GM06990 (cell line): ENCODE measurements at regions not wholly inside any gene's neighbourhood (a gene's known extent, or its start where the extent isn't known, plus 50 kb on each side); places are given as distances from the start of the nearest gene placed in this dataset.

ENCODE experiments used
- DNase-seq: peaks from one replicate; pipeline ENCODE4 v3.0.0-alpha.2; 2011; ENCODE audit not compliant: insufficient read length; ENCODE audit errors: extremely low read depth
- H3K27me3 ChIP-seq: replicated peaks from 2 replicates; pipeline ENCODE4 v1.6.0; 2011; ENCODE audit warnings: low read length; ENCODE audit not compliant: control insufficient read depth, insufficient read depth
- H3K36me3 ChIP-seq: 2 replicates; pipeline ENCODE4 v1.5.1; 2011; ENCODE audit warnings: low read length; ENCODE audit not compliant: control insufficient read depth, insufficient read depth
- H3K4me3 ChIP-seq: replicated peaks from 2 replicates; pipeline ENCODE4 v1.5.1; 2011; ENCODE audit warnings: low read depth, mild to moderate bottlenecking, control low read depth, low read length
- TF ChIP-seq, protein P1 (sequence below): IDR thresholded peaks from 2 replicates; pipeline ENCODE4 v1.5.1; 2011; ENCODE audit warnings: low read length, control low read depth, mild to moderate bottlenecking, inconsistent platforms; ENCODE audit not compliant: insufficient read depth, poor library complexity, severe bottlenecking

DNA sequence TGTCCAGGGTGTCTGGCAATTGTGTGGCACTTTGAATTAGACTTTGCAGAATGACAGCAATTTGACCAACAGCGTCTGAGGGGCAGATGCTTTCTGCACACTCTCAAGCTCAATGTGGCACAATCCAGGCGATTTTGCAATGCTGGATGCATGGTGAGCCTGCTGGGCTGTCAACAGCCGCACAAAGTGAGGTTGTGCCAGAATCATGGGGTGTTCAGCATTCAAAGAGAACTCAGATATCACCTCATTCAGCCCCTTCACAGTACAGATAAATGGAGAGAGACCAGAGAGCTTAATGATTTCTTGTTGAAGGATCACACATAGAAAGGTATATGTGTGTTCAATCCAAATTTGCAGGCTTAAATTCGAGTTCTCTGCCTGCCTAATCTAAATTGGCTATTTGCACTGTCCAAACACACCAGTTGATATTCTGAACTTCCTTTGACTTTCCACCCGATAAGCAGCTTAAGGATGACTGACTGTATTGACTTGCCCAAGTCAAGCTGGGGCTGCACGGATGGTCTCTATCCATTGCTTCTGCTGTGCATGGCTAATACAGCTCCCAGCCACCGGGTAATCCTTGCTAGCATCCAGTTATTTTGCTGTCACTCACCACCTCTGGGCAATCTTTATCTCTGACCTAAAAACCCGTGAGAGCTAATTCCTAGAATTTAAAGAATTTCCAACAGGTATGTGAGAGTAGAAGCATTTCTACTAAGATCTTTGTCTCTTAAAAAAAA is 157.9 kb upstream of the TAS2R1 start:
- DNase-seq = no peak
- TF ChIP-seq, protein P1, sequence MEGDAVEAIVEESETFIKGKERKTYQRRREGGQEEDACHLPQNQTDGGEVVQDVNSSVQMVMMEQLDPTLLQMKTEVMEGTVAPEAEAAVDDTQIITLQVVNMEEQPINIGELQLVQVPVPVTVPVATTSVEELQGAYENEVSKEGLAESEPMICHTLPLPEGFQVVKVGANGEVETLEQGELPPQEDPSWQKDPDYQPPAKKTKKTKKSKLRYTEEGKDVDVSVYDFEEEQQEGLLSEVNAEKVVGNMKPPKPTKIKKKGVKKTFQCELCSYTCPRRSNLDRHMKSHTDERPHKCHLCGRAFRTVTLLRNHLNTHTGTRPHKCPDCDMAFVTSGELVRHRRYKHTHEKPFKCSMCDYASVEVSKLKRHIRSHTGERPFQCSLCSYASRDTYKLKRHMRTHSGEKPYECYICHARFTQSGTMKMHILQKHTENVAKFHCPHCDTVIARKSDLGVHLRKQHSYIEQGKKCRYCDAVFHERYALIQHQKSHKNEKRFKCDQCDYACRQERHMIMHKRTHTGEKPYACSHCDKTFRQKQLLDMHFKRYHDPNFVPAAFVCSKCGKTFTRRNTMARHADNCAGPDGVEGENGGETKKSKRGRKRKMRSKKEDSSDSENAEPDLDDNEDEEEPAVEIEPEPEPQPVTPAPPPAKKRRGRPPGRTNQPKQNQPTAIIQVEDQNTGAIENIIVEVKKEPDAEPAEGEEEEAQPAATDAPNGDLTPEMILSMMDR = no peak
- no peaks in the 10 kb centered on the region for H3K36me3 ChIP-seq
- H3K27me3 ChIP-seq = no peaks in the 10 kb centered on the region
- H3K4me3 ChIP-seq = no peak overlapping the region

DNA sequence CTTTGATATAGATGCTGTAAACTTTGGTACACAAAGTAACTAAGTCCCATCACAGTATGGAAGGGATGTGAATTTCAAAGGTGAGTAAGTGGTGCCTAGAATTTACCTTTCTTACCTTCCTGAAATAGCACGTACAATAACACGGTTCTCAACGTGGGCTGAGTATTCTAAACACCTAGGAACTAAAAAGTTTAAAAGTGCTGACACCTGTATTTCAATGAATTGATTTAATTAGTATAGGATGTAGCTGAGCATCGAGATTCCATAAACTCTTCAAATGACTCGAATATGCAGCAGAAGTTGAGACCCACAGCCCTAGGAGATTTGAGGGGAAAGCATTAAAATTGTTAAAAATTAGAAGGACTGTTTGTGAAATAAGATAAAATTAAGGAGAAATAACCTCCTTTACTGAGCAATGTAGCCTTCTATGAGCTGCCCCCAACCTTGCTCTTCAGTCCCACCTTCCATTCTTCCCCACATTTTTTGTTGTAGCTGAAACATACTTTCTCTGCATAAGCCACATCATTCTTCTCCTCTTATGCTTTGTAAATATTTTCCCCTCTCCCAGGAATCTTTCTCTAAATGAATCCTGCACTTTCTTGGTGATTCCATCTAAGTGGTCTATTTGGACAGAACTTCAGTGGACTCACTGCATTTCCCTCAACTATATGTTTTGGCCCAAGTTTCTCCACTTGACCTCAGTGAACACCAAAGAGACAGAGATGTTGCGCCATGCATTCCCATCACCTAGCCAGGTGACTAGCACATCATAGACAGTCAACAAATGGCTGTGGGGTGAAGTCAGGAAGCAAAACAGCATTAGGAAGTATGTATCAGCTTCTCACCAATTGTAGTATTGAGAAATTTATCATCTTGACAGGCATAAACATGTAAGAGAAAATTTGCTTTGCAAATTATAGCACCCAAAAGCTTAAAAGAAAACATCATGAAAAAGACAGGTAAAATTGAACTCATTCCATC is 156.5 kb upstream of the TAS2R1 start:
- no peak for DNase-seq

DNA sequence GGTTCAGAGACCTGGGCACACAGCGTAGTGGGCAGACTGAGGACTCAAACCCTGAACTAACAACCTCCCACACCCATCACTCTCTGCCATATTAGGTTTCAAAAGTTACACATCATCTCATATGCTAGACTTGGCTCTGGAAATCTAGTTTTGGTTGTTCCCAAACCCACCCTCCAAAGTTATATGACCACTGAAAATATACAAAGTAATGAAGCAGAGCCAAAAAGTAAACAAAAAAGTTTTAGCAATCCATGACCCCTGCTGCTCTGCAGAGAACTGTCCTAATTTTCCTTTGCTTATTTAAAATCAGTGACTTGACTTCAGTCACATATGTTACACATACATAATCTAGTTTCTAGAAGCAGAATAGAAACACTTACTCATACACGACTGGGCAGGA is 155.6 kb upstream of the TAS2R1 start:
- no peak overlapping the region for H3K4me3 ChIP-seq
- H3K27me3 ChIP-seq = no peaks in the 10 kb centered on the region
- TF ChIP-seq, protein P1 = no peak
- no peak for DNase-seq
- no peaks in the 10 kb centered on the region for H3K36me3 ChIP-seq

More for the DNA sequence above, 156.5 kb upstream of the TAS2R1 start:
- Histone ChIP-seq H3K36me3 (no peaks in the 10 kb centered on the region), H3K27me3 (no peaks in the 10 kb centered on the region), H3K4me3 (no peak overlapping the region)
- TF ChIP-seq, protein P1 = no peak

DNA sequence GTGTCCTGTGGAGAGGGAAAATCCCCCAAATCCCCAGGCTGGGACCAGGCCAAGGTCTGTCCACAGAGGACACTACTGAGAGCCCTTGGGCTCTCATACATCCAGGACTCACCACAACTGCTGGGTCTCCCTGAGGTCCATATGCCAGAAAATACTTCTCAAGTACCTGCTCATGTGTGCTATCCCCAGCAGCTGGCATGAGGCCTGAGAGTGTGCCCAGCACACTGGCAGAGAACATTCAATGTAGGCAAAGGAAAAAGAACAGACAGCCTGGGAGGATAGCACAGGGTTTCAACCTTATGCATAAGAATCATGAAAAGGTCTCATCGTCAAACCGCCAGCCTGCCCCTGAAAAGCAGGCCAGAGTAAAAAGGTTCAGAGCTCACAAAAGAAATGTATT is 154.1 kb upstream of the TAS2R1 start:
- H3K36me3 ChIP-seq = no peaks in the 10 kb centered on the region
- no peak for DNase-seq
- TF ChIP-seq, protein P1 = no peak
- H3K27me3 ChIP-seq = no peaks in the 10 kb centered on the region
- no peak overlapping the region for H3K4me3 ChIP-seq

DNA sequence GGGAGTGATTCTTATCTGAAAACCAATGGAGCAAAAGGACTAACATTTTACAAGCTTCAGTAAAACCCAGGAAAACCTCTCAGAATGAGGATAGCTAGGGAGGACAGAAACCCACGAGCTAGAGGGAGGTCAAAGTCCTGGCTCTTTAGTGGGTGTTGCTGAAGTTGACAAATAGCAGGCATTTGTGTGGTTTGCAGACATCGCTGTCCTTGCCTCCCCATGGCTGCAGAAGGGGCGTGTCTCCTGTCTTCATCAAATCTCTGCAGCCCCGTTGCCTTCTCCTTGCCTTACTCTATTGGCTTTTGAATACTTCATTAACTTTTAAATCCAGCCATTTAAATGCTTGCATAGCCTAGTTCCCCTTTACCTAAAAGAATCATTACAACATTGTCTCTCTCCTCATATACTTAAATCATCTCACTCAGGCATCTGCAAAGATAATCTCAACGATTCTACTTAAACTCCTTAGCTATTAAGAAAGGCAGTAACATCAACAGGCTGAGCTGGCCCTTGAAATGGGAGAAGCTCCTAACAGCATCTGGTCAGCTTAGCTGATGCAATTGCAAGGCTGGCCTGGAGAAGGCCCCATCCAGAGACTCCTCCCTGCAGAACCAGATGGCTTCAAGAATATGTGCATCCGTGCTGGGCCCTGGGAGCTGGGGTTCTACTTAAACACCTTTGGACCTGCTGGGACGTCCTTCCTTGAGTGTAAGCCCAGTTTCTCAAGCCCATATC is 152.8 kb upstream of the TAS2R1 start:
- Histone ChIP-seq H3K36me3 (no peaks in the 10 kb centered on the region), H3K4me3 (no peak overlapping the region), H3K27me3 (no peaks in the 10 kb centered on the region)
- no peak for DNase-seq
- TF ChIP-seq, protein P1 = no peak
